Endometrium (tissue), 2 donors: ENCODE measurements at regions not wholly inside any gene's neighbourhood (a gene's known extent, or its start where the extent isn't known, plus 50 kb on each side); places are given as distances from the start of the nearest gene placed in this dataset.

Experiments used
- FAIRE-seq: peaks from 2 replicates; lab custom pipeline; 2012; peaks lifted over from hg19 to GRCh38; lab: Jason Lieb, UNC
- donor health status: control.
- donor health status: control.

GRCh38 chr4:165610679-165611437 is 232.1 kb downstream of the CPE start:
- FAIRE-seq, result no peak

- no peak for FAIRE-seq
Observed at GRCh38 chr4:165612936-165613335, 234.1 kb downstream of the CPE start.

- FAIRE-seq, result no peak
Observed at GRCh38 chr4:165613581-165613980, 234.8 kb downstream of the CPE start.

- FAIRE-seq, result no peak
Observed at GRCh38 chr4:165620913-165621312, 242.1 kb downstream of the CPE start.

- no peak for FAIRE-seq
Observed at GRCh38 chr4:165621983-165622382, 243.2 kb downstream of the CPE start.

- peak; percentile 67 for FAIRE-seq
Observed at GRCh38 chr4:165625281-165625680, 246.5 kb downstream of the CPE start.

GRCh38 chr4:165626316-165626715 is 246.7 kb upstream of the TLL1 start:
- no peak for FAIRE-seq

- FAIRE-seq, result no peak
Observed at GRCh38 chr4:165627128-165627527, 245.9 kb upstream of the TLL1 start.

GRCh38 chr4:165627548-165627947 is 245.5 kb upstream of the TLL1 start:
- no peak for FAIRE-seq

- FAIRE-seq, result no peak
Observed at GRCh38 chr4:165628572-165628971, 244.5 kb upstream of the TLL1 start.

GRCh38 chr4:165630671-165631070 is 242.4 kb upstream of the TLL1 start:
- FAIRE-seq, result no peak

GRCh38 chr4:165631208-165631894 is 241.7 kb upstream of the TLL1 start:
- FAIRE-seq, result no peak

GRCh38 chr4:165631912-165632311 is 241.1 kb upstream of the TLL1 start:
- FAIRE-seq, result no peak

GRCh38 chr4:165634766-165635165 is 238.3 kb upstream of the TLL1 start:
- FAIRE-seq, result no peak

- FAIRE-seq, result no peak
Observed at GRCh38 chr4:165635381-165635780, 237.7 kb upstream of the TLL1 start.

GRCh38 chr4:165635951-165636350 is 237.1 kb upstream of the TLL1 start:
- FAIRE-seq, result no peak

- FAIRE-seq, result no peak
Observed at GRCh38 chr4:165651901-165652300, 221.1 kb upstream of the TLL1 start.

- FAIRE-seq, result no peak
Observed at GRCh38 chr4:165654556-165654955, 218.5 kb upstream of the TLL1 start.

- no peak for FAIRE-seq
Observed at GRCh38 chr4:165656399-165656798, 216.6 kb upstream of the TLL1 start.

- FAIRE-seq, result no peak
Observed at GRCh38 chr4:165656829-165657490, 216.1 kb upstream of the TLL1 start.

- no peak for FAIRE-seq
Observed at GRCh38 chr4:165662341-165662740, 210.7 kb upstream of the TLL1 start.

- FAIRE-seq, result no peak
Observed at GRCh38 chr4:165663411-165663810, 209.6 kb upstream of the TLL1 start.

- no peak for FAIRE-seq
Observed at GRCh38 chr4:165666836-165667235, 206.2 kb upstream of the TLL1 start.
